IMR-90 (cell line): ENCODE measurements at regions not wholly inside any gene's neighbourhood (a gene's known extent, or its start where the extent isn't known, plus 50 kb on each side); places are given as distances from the start of the nearest gene placed in this dataset.

Experiments used
- ATAC-seq: fragments of 200-7000 bp; cut with Tn5 transposase; 2 replicates; pipeline ENCODE4 v1.9.1; 2020; ENCODE audit warnings: low read depth, mild to moderate bottlenecking, moderate library complexity
- BruUV-seq: library from RNA; stranded (reverse); fragments of 400-500 nt; replicated peaks from 2 replicates; lab custom pipeline; 2021; lab: Mats Ljungman, UMichigan
- CTCF ChIA-PET: fragments of 300-600 bp; formaldehyde crosslinking; extraction: SDS; loops from one replicate; lab custom pipeline; 2021; ENCODE audit warnings: antibody characterized with exemption; lab: Yijun Ruan, JAX
- POLR2A ChIA-PET: fragments of 300-600 bp; sonication (Branson Sonifier 250); formaldehyde crosslinking; loops from one replicate; lab custom pipeline; 2022; ENCODE audit warnings: antibody characterized with exemption; ENCODE audit not compliant: unreplicated experiment; lab: Charles Lee
- DNase-seq: peaks from one replicate; pipeline ENCODE4 v3.0.0; 2013
- H2AFZ ChIP-seq: replicated peaks from 2 replicates; pipeline ENCODE3; 2013; ENCODE audit warnings: low read length, mild to moderate bottlenecking; ENCODE audit not compliant: poor library complexity
- H2AK5ac ChIP-seq: 2 replicates; pipeline ENCODE4 v1.6.1; 2013; ENCODE audit warnings: low read depth, low read length, inconsistent platforms
- H2AK9ac ChIP-seq: replicated peaks from 2 replicates; pipeline ENCODE3; 2013; ENCODE audit warnings: mild to moderate bottlenecking, low read depth, low read length, moderate library complexity; ENCODE audit not compliant: poor library complexity
- H2BK120ac ChIP-seq: 2 replicates; pipeline ENCODE4 v1.6.1; 2013; ENCODE audit warnings: low read depth, low read length, inconsistent platforms
- H2BK15ac ChIP-seq: 3 replicates; pipeline ENCODE4 v1.6.1; 2013; ENCODE audit warnings: low read depth, low read length, inconsistent platforms
- H2BK20ac ChIP-seq: 2 replicates; pipeline ENCODE4 v1.6.1; 2013; ENCODE audit warnings: low read depth, mild to moderate bottlenecking, inconsistent platforms, low read length, moderate library complexity
- H2BK5ac ChIP-seq: 2 replicates; pipeline ENCODE4 v1.6.1; 2013; ENCODE audit warnings: mild to moderate bottlenecking, low read depth, low read length, inconsistent platforms; ENCODE audit not compliant: poor library complexity, severe bottlenecking
- H3K14ac ChIP-seq: replicated peaks from 2 replicates; pipeline ENCODE4 v1.6.1; 2013; ENCODE audit warnings: low read depth, low read length, inconsistent platforms
- H3K18ac ChIP-seq: 2 replicates; pipeline ENCODE4 v1.6.1; 2013; ENCODE audit warnings: low read depth, low read length, control low read depth
- H3K23ac ChIP-seq: 2 replicates; pipeline ENCODE4 v1.6.1; 2013; ENCODE audit warnings: low read depth, low read length, inconsistent platforms
- H3K27ac ChIP-seq: 2 replicates; pipeline ENCODE4 v1.5.1; 2013; ENCODE audit warnings: mild to moderate bottlenecking, control low read depth, low read length; ENCODE audit not compliant: insufficient read depth
- H3K27me3 ChIP-seq: 2 replicates; pipeline ENCODE4 v1.6.1; 2013; ENCODE audit warnings: low read length; ENCODE audit not compliant: control insufficient read depth, insufficient read depth
- H3K36me3 ChIP-seq: 2 replicates; pipeline ENCODE4 v1.6.1; 2013; ENCODE audit warnings: low read length, mixed read lengths; ENCODE audit not compliant: control insufficient read depth, insufficient read depth
- H3K4ac ChIP-seq: 2 replicates; pipeline ENCODE4 v1.6.1; 2013; ENCODE audit warnings: low read depth, low read length, inconsistent platforms
- H3K4me1 ChIP-seq: 2 replicates; pipeline ENCODE4 v1.6.1; 2013; ENCODE audit warnings: low read length, mixed read lengths; ENCODE audit not compliant: control insufficient read depth, insufficient read depth
- H3K4me2 ChIP-seq: 2 replicates; pipeline ENCODE4 v1.6.1; 2013; ENCODE audit warnings: low read depth, mild to moderate bottlenecking, control low read depth, low read length, moderate library complexity
- H3K4me3 ChIP-seq: 2 replicates; pipeline ENCODE4 v1.5.1; 2013; ENCODE audit warnings: low read depth, mild to moderate bottlenecking, control low read depth, low read length, moderate library complexity; ENCODE audit not compliant: insufficient read depth
- H3K56ac ChIP-seq: 2 replicates; pipeline ENCODE4 v1.6.1; 2013; ENCODE audit warnings: low read length, inconsistent platforms; ENCODE audit not compliant: insufficient read depth; ENCODE audit errors: extremely low read depth
- H3K79me1 ChIP-seq, 2 experiments: 2 replicates each; pipeline ENCODE4 v1.6.1; 2013; ENCODE audit warnings: low read length in 2 of 2, inconsistent platforms in 1 of 2, low read depth in 1 of 2
- H3K9ac ChIP-seq: 2 replicates; pipeline ENCODE4 v1.6.1; 2013; ENCODE audit warnings: low read depth, low read length, control low read depth
- H3K9me1 ChIP-seq: 2 replicates; pipeline ENCODE4 v1.6.1; 2013; ENCODE audit warnings: low read length, inconsistent platforms; ENCODE audit not compliant: insufficient read depth
- H3K9me3 ChIP-seq: 2 replicates; pipeline ENCODE4 v1.6.1; 2013; ENCODE audit warnings: low read length; ENCODE audit not compliant: control insufficient read depth, insufficient read depth
- H4K20me1 ChIP-seq: 2 replicates; pipeline ENCODE4 v1.6.1; 2013; ENCODE audit warnings: low read length, inconsistent platforms; ENCODE audit not compliant: insufficient read depth
- H4K5ac ChIP-seq: 2 replicates; pipeline ENCODE4 v1.6.1; 2013; ENCODE audit warnings: mild to moderate bottlenecking, low read depth, low read length, control low read depth
- H4K8ac ChIP-seq, 2 experiments: 2 replicates each; pipeline ENCODE4 v1.6.1; 2013; ENCODE audit warnings: low read depth in 2 of 2, low read length in 2 of 2, control low read depth in 1 of 2, inconsistent platforms in 1 of 2
- H4K91ac ChIP-seq: 2 replicates; pipeline ENCODE4 v1.6.1; 2013; ENCODE audit warnings: low read depth, low read length, inconsistent platforms; ENCODE audit not compliant: insufficient read depth
- BHLHE40 ChIP-seq: fragments of 150-350 bp; IDR thresholded peaks from 2 replicates; pipeline ENCODE4 v1.6.1; 2016; ENCODE audit warnings: mild to moderate bottlenecking, low read depth, low read length
- CEBPB ChIP-seq: IDR thresholded peaks from 2 replicates; pipeline ENCODE4 v1.6.1; 2012; ENCODE audit warnings: low read depth, low read length, improper control_type of control experiment
- CHD1 ChIP-seq: IDR thresholded peaks from 2 replicates; pipeline ENCODE4 v1.6.1; 2012; ENCODE audit warnings: low read depth, low read length, improper control_type of control experiment
- ELK1 ChIP-seq: fragments of 150-350 bp; IDR thresholded peaks from 2 replicates; pipeline ENCODE4 v1.6.1; 2016; ENCODE audit warnings: low read depth, mild to moderate bottlenecking, low read length, moderate library complexity, borderline replicate concordance
- FOS ChIP-seq: fragments of 150-350 bp; IDR thresholded peaks from 2 replicates; pipeline ENCODE4 v1.6.1; 2016; ENCODE audit warnings: low read depth, low read length
- MAFK ChIP-seq: IDR thresholded peaks from 2 replicates; pipeline ENCODE4 v1.6.1; 2012; ENCODE audit warnings: low read depth, low read length, improper control_type of control experiment
- MAZ ChIP-seq: IDR thresholded peaks from 2 replicates; pipeline ENCODE4 v1.6.1; 2012; ENCODE audit warnings: low read depth, mild to moderate bottlenecking, low read length, improper control_type of control experiment, moderate library complexity, borderline replicate concordance
- MXI1 ChIP-seq: IDR thresholded peaks from 2 replicates; pipeline ENCODE4 v1.6.1; 2012; ENCODE audit warnings: low read depth, mild to moderate bottlenecking, low read length, moderate library complexity, borderline replicate concordance
- NFE2L2 ChIP-seq: fragments of 150-350 bp; IDR thresholded peaks from 2 replicates; pipeline ENCODE4 v1.6.1; 2016; ENCODE audit warnings: low read depth, mild to moderate bottlenecking, low read length
- POLR2A ChIP-seq: IDR thresholded peaks from 2 replicates; pipeline ENCODE4 v1.6.1; 2012; ENCODE audit warnings: mild to moderate bottlenecking, low read depth, low read length
- RAD21 ChIP-seq: IDR thresholded peaks from 2 replicates; pipeline ENCODE4 v1.6.1; 2012; ENCODE audit warnings: low read length, improper control_type of control experiment
- RCOR1 ChIP-seq: IDR thresholded peaks from 2 replicates; pipeline ENCODE4 v1.6.1; 2012; ENCODE audit warnings: mild to moderate bottlenecking, low read length, improper control_type of control experiment; ENCODE audit not compliant: insufficient replicate concordance
- RFX5 ChIP-seq: IDR thresholded peaks from 2 replicates; pipeline ENCODE4 v1.8.0; 2012; ENCODE audit warnings: low read depth, mild to moderate bottlenecking, low read length, moderate library complexity
- SMC3 ChIP-seq: fragments of 150-350 bp; IDR thresholded peaks from 2 replicates; pipeline ENCODE4 v1.6.1; 2016; ENCODE audit warnings: low read depth, mild to moderate bottlenecking, antibody characterized with exemption, low read length, moderate library complexity
- WGBS, 2 experiments: methylation state at CpG; one replicate each; pipeline versions ENCODE4 v1.1.5 to v1.1.7; 2013; ENCODE audit warnings: missing lambda C conversion rate in 2 of 2; ENCODE audit not compliant: insufficient read length in 1 of 2; ENCODE audit errors: extremely low coverage in 2 of 2; 5-methylcytosine and 5-hydroxymethylcytosine counted together
- dilution Hi-C: fragments of 300-500 bp; cut with HindIII; formaldehyde crosslinking; loops from one replicate; pipeline ENCODE4 v1.14.3; 2018; ENCODE audit warnings: low sequenced_read_pairs; ENCODE audit not compliant: unreplicated experiment
- in situ Hi-C: fragments of 300-500 bp; cut with MboI; formaldehyde crosslinking; loops from 3 replicates; pipeline ENCODE4 v1.14.3; 2019; ENCODE audit warnings: low sequenced_read_pairs, inconsistent platforms, mixed read lengths
- intact Hi-C: fragments of 100-400 bp; cut with micrococcal nuclease; formaldehyde crosslinking; loops from 2 replicates; pipeline ENCODE4 v1.10.0; 2022
- TF ChIP-seq, protein P1 (sequence below): fragments of 150-350 bp; IDR thresholded peaks from 2 replicates; pipeline ENCODE4 v1.6.1; 2017; ENCODE audit warnings: mild to moderate bottlenecking, antibody characterized with exemption, low read length, low read depth
- TF ChIP-seq, protein P2 (sequence below): conservative IDR thresholded peaks from 2 replicates; pipeline ENCODE4 v1.5.1; 2012; ENCODE audit warnings: mild to moderate bottlenecking, low read depth, low read length, improper control_type of control experiment

GRCh38 chr2:215829261-215829660, 184.1 kb downstream of the MREG start:
- H2BK5ac ChIP-seq: no peak overlapping the region
- DNase-seq: no peak
- H3K4me2 ChIP-seq: no peak overlapping the region
- H2AK5ac ChIP-seq: 0 out of 2 replicates have a peak overlapping the region, but pooled peaks have one; percentile 64
- dilution Hi-C loops (no loop called here), intact Hi-C loops (loop anchor here (5.0 kb wide), 2 partner anchors 88 to 117 kb away; no protein-coding TSS in a partner anchor), in situ Hi-C loops (no loop called here)
- H2BK20ac ChIP-seq: peak overlapping the region; percentile 81; the same call in 1 of the 2 replicates
- H4K5ac ChIP-seq: no peak overlapping the region
- H3K9me1 ChIP-seq: peaks cover 7% of the 10 kb centered on the region; the same call in 1 of the 2 replicates
- no peaks in the 10 kb centered on the region for H4K20me1 ChIP-seq
- H3K14ac ChIP-seq: no peak overlapping the region
- peak overlapping the region; percentile 30; the same call in 1 of the 2 replicates for H3K4ac ChIP-seq
- H3K36me3 ChIP-seq: no peaks in the 10 kb centered on the region
- H2AK9ac ChIP-seq: no peak overlapping the region
- POLR2A ChIA-PET: no interaction called here
- peak overlapping the region; percentile 25; the same call in 1 of the 3 replicates for H2BK15ac ChIP-seq
- BruUV-seq: no TSS peak
- CTCF ChIA-PET: interaction anchor here (1.1 kb wide), 1 partner anchor 27 kb away, joined by 3 read pairs; no protein-coding TSS in a partner anchor
- no peaks in the 10 kb centered on the region for H3K9me3 ChIP-seq
- H3K79me1 ChIP-seq: no peaks in the 10 kb centered on the region
- TF ChIP-seq NFE2L2 (no peak), MXI1 (no peak), CEBPB (no peak), RCOR1 (no peak), BHLHE40 (no peak), RAD21 (no peak), MAFK (no peak), RFX5 (no peak), ELK1 (no peak), FOS (no peak), SMC3 (no peak), CHD1 (no peak), POLR2A (no peak), MAZ (no peak)
- TF ChIP-seq, protein P1, sequence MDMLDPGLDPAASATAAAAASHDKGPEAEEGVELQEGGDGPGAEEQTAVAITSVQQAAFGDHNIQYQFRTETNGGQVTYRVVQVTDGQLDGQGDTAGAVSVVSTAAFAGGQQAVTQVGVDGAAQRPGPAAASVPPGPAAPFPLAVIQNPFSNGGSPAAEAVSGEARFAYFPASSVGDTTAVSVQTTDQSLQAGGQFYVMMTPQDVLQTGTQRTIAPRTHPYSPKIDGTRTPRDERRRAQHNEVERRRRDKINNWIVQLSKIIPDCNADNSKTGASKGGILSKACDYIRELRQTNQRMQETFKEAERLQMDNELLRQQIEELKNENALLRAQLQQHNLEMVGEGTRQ: no peak
- TF ChIP-seq, protein P2, sequence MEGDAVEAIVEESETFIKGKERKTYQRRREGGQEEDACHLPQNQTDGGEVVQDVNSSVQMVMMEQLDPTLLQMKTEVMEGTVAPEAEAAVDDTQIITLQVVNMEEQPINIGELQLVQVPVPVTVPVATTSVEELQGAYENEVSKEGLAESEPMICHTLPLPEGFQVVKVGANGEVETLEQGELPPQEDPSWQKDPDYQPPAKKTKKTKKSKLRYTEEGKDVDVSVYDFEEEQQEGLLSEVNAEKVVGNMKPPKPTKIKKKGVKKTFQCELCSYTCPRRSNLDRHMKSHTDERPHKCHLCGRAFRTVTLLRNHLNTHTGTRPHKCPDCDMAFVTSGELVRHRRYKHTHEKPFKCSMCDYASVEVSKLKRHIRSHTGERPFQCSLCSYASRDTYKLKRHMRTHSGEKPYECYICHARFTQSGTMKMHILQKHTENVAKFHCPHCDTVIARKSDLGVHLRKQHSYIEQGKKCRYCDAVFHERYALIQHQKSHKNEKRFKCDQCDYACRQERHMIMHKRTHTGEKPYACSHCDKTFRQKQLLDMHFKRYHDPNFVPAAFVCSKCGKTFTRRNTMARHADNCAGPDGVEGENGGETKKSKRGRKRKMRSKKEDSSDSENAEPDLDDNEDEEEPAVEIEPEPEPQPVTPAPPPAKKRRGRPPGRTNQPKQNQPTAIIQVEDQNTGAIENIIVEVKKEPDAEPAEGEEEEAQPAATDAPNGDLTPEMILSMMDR: no peak
- no peak overlapping the region for H3K23ac ChIP-seq
- H2BK120ac ChIP-seq: peak overlapping the region; percentile 41
- no peak overlapping the region for H3K4me3 ChIP-seq
- H3K27me3 ChIP-seq: no peaks in the 10 kb centered on the region
- no peak overlapping the region for H3K56ac ChIP-seq
- no peak overlapping the region for H3K27ac ChIP-seq
- peak overlapping the region; percentile 5 for H2AFZ ChIP-seq
- ATAC-seq: no peak
- H4K91ac ChIP-seq: peak overlapping the region; percentile 38; the same call in 1 of the 2 replicates
- H4K8ac ChIP-seq: no peak overlapping the region
- WGBS, 2 experiments: no CpG with 5 or more reads among the region's 8 CpGs
- no peak overlapping the region for H3K9ac ChIP-seq
- peaks cover 12% of the 10 kb centered on the region for H3K4me1 ChIP-seq
- no peak overlapping the region for H3K18ac ChIP-seq
